HG03175 (cell line): ENCODE measurements at regions not wholly inside any gene's neighbourhood (a gene's known extent, or its start where the extent isn't known, plus 50 kb on each side); places are given as distances from the start of the nearest gene placed in this dataset.

Source experiments
- ATAC-seq: cut with Tn5 transposase; IDR thresholded peaks from one replicate; pipeline ENCODE4 v1.9.1; 2021; ENCODE audit warnings: mild to moderate bottlenecking, moderate library complexity; ENCODE audit not compliant: unreplicated experiment

DNA sequence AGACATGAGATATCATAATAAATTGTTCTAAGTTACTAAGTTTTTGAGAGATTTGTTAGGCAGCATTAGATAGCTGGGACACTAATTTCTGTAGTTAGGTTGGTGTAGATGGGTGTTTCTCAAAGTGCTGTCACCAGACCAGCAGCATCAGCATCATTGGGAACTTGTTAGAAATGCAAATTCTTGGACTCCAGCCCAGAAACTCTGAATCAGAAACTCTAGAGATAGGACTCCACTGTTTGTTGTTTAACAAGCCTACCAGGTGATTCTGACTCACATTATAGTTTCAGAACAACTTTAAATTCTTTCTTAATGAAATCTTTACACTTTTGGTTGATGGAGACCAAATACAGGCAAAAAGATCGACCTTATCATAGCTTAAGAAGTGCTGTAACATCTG, 173.7 kb downstream of the PABPC4L start:
- no peak for ATAC-seq

GRCh38 chr4:134024251-134024650, 177.3 kb downstream of the PABPC4L start:
- no peak for ATAC-seq

GRCh38 chr4:134019657-134020056, 181.9 kb downstream of the PABPC4L start:
- ATAC-seq = no peak

DNA sequence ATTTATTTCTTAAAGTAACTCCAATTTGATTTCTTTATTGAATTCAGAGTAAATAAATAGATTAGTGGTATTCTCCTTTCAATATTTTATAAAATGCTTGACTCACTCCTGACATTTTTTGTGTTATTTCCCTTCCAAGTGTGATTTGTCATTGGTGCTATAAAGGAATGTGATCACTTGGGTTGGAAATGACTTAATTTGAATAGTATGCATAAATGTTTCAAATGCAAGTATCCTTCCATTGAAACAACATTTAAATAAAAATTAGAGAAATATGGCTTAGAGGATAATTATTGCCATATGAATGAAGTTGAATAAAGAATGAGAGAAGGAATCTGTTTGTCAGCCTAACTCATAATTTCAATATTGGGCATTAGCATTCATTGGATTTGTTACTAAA, 182.7 kb downstream of the PABPC4L start:
- ATAC-seq = no peak

DNA sequence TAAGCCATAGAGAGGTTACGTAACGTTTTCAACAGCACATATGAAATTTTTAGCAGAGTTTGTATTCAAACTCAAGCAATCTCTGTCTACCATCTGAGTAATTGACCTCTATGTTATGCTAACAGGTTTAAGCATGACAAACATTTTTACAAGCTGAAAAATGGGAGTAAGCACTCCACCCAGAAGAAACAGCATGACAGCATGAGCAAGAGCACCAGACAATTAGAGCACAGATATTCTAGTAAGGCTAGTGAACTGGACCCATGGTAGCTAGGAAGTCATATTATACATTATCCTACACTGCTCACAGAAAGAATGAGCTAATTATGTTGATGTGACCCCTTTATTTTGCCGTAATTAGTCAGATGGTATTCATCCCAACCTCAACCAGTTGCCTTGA, 200.5 kb downstream of the PABPC4L start:
- ATAC-seq = no peak

DNA sequence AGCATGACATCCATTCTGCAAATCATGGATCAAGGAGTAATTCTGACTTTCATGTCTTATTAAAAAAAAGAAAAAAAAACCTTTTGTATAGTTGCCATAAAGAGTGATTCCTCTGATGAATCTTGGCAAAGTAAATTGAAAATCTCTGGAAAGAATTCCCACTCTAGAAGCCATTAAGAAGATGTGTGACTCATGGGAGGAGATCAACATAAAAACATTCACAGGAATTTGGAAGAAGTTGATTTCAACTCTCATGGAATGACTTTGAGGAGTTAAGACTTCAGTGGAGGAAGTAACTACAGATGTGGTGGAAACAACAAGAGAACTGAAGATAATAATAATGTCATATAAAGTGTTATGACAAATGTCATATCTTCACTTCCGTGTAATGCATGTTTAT, 204.2 kb downstream of the PABPC4L start:
- no peak for ATAC-seq

- ATAC-seq = no peak
Measured at GRCh38 chr4:133996431-133997121, 205.0 kb downstream of the PABPC4L start.

- ATAC-seq = no peak
Measured at GRCh38 chr4:133995243-133995960, 206.2 kb downstream of the PABPC4L start.

DNA sequence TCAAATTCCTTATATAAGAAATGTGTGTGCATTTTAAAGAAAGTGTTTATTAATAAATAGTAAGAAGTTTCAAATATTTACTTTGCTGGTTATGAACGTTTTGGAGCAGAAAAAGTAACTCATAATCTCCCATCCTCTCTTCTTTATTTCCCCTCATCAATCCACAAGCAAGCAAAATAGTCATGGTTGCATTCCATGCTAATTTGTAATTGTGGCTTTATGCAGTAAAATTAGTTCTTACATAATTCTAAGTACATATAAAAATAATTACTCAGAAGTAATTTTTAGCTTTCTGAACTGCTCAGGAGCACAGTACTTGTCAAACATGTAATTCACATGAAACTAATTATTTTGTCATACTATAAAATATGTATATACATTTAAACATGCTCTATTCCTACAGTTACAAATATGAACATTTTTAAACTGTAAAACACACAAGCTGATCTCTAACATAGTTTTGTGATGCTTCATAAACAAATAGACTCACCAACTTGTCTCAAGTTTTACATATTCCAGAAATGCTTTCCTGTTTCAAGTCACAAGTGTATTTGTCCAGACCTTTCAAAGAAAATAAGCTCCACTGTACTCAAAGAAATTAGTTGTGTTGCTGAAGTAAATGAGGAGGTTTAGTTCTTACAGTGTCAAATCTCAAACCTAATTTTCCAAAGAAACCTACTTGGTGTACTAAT, 218.9 kb downstream of the PABPC4L start:
- ATAC-seq = no peak

- ATAC-seq = no peak
Measured at GRCh38 chr4:133981327-133981726, 220.3 kb downstream of the PABPC4L start.

GRCh38 chr4:133972586-133972985, 229.0 kb downstream of the PABPC4L start:
- ATAC-seq = no peak

GRCh38 chr4:133969202-133969848, 232.3 kb downstream of the PABPC4L start:
- ATAC-seq = no peak

- ATAC-seq = no peak
Measured at GRCh38 chr4:133968174-133968573, 233.4 kb downstream of the PABPC4L start.

DNA sequence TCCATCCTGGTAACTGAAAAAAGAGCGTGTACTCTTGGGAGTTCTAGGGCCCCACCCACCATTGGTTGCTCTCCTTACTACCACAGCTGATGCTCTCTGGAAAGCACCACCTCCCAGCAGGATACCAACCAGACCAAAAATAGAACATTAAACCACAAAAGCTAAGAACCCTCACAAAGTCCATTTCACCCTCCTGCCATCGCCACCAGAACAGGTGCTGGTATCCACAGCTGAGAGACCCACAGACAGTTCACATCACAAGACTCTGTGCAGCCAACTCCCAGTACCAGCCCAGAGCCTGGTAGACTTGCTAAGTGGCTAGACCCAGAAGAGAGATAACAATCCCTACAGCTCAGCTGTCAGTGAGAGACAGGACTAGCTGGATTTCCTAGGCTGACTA, 240.6 kb downstream of the PABPC4L start:
- no peak for ATAC-seq

DNA sequence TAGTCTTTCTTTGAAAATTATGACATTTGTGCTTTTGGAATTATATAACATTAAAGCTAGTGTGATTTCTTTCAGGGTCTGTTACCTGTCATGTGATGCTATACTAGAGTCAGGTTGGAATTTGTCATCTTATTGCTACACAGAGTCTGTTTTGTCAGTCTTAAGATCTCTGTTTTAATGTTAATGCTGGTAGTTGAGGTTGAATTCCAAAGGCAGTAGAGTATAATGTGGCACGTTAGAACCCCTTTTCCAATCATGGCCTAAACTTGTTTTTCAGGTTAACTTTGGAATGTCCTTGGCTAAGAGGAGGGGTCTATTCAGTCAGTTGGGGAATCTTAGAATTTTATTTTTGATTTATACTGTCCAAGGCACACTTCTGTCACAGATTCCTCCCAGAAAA, 258.5 kb downstream of the PABPC4L start:
- no peak for ATAC-seq

DNA sequence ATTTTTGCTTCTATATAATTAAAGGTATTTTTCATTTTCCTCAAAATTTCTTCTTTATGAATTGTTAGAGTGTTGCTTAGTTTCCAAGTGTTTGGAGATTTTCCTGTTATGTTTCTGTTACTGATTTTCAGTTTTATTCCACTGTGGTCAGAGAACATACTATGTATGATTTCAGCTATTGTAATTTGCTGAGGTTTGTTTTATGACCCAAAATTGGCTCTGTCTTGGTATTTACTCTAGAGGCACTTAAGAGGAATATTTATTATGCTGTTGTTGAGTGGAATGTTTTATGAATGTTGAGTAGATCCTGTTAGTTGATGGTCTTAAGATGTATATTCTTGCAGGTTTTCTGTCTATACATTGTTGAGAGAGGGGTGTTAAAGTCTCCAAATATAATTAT, 263.5 kb downstream of the PABPC4L start:
- ATAC-seq = no peak

GRCh38 chr4:133929531-133930239, 271.9 kb downstream of the PABPC4L start:
- no peak for ATAC-seq

DNA sequence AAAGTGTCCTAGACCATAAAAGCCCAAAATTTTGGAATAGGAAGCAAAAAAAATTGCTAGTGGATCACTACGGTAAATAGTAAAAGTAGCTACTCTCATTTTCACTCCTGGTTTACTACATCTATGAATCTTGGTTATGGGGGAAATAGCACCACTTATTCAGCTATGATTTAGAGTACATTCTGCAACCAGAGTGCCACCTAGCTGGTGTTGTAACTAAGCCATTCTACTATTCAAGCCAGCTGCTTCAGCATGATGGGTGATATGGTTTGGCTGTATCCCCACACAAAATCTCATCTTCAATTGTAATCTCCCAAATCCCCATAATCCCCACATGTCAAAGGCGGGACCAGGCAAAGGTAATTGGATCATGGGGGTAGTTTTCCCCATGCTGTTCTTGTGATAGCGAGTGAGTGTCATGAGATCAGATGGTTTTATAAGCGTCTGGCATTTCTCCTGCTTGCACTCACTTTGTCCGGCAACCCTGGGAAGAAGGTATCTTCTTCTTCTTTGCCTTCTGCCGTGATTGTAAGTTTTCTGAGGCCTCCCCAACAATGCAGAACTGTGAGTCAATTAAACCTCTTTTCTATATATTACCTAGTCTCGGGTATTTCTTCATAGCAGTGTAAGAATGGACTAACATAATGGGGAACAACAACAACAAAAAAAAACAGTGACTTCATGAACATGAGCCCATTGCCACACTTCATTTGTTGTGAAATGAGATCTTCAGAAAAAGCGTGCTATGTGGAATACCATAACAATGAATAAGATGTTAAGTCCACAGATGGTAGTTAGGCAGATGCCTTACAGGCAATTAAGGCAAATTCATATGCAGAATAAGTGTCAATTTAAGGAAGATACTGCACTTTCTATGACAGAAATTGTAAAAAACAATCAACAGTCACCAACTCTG, 280.1 kb downstream of the PABPC4L start:
- ATAC-seq = no peak

GRCh38 chr4:133920236-133920635, 281.4 kb downstream of the PABPC4L start:
- no peak for ATAC-seq

DNA sequence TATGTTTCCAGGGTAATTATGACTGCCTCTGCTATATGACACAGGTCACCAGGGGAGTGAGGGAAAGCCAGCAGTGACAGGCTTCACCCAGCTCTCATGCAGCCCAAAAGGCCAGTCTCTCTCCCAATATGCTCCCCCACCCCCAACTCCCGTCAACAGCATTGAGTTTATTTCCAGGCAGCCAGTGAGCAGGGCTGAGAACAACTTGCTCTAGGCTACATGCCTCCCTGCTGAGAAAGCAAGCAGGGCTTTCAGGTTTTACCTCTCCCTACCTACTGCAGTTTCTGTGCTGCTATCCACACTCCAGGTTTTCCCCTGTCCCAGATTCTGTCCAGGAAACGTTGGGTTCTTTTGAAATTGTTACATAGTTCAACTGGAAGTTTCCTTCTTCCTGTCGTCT, 291.4 kb downstream of the PABPC4L start:
- no peak for ATAC-seq
